LNCAP (cell line): ENCODE measurements at regions not wholly inside any gene's neighbourhood (a gene's known extent, or its start where the extent isn't known, plus 50 kb on each side); places are given as distances from the start of the nearest gene placed in this dataset.

ENCODE experiments used
- TF ChIP-seq, protein P1 (sequence below): fragments of 450-650 bp; IDR thresholded peaks from 2 replicates; pipeline ENCODE4 v1.5.1; 2017; ENCODE audit warnings: mild to moderate bottlenecking

DNA sequence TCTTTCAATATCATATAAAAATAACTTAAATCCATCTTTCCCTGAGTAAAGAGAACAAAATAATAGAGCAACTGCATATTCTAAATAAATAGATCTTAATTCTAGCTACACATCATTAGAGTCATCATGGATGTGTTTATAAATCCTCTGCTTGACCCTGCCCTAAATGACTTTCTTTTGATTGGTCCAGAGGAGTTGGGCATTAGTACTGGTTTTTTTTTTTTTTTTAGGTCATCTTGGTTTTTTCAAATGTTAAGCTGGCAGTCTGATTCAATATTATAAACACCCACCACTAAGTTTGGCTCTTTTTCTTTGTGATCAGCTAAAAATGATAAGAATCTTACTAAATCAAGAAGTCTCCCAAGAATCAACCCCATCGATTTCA, 504.0 kb upstream of the CBLB start:
- TF ChIP-seq, protein P1, sequence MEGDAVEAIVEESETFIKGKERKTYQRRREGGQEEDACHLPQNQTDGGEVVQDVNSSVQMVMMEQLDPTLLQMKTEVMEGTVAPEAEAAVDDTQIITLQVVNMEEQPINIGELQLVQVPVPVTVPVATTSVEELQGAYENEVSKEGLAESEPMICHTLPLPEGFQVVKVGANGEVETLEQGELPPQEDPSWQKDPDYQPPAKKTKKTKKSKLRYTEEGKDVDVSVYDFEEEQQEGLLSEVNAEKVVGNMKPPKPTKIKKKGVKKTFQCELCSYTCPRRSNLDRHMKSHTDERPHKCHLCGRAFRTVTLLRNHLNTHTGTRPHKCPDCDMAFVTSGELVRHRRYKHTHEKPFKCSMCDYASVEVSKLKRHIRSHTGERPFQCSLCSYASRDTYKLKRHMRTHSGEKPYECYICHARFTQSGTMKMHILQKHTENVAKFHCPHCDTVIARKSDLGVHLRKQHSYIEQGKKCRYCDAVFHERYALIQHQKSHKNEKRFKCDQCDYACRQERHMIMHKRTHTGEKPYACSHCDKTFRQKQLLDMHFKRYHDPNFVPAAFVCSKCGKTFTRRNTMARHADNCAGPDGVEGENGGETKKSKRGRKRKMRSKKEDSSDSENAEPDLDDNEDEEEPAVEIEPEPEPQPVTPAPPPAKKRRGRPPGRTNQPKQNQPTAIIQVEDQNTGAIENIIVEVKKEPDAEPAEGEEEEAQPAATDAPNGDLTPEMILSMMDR, result no peak

DNA sequence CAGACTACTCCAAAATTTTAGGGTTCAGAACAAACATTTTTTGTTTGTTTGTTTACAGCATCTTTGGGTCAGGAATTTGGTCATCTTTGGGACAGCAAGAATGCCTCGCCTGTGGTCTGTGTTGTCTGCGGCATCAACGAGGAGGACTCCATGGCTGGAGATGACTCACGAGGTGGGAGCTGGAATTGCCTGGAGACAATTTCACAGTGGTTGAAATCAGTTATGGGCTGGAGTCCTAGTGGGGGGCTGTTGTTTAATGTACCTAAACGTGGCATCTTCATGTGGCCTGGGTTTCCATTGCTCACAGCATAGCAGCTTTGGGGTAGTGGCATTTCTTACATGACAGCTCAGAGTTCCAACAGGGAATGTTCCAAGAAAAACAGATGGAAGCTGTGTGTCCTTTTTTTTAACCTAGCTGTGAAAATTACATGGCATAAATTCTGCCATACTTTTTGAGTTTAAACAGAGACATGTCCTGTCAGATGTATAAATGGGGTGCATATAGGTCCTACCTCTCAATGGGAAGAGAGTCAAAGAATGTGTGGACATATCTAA, 507.3 kb upstream of the CBLB start:
- TF ChIP-seq, protein P1, result no peak

DNA sequence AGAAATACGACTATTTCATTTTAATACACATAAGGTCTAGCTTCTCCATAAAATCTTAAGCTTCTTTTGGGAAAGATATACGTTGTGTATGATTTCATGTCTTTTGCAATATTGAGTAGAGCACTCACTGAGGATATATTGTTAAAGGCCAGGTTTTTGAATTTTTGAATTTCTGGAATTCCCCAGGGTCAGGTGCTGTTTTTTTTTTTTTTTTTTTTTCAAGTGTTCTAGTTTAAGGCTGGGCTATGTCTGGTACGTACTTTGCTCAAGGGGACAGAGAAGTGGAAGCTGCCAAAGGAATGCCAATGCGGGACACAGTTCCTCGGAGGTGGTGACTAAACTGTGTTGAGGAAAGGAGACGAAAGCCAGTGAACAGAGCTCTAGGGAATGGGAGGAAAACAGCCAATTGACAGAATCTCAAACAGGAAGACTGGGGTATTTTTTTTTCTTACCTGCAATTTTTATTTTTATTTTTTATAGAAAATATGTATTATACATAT, 510.5 kb upstream of the CBLB start:
- TF ChIP-seq, protein P1, result no peak

DNA sequence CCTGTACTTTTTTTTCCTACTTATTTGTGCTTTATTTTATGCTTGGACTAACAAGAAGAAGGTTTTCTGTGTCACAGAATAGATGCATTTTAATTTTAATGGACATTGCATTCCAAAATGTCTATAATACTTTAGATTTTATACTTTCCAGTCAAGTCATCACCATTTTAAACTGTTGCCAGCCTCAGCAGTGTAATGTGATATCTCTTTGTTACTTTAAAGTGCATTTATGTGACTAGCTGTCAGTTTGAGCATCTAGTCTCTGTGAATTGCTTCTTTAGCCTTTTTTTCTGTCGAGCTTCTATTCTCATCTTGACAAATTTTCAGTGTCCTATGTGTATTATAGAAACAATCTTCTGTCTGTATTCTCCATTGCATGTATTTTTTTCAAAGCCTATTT, 511.4 kb upstream of the CBLB start:
- TF ChIP-seq, protein P1, result no peak

DNA sequence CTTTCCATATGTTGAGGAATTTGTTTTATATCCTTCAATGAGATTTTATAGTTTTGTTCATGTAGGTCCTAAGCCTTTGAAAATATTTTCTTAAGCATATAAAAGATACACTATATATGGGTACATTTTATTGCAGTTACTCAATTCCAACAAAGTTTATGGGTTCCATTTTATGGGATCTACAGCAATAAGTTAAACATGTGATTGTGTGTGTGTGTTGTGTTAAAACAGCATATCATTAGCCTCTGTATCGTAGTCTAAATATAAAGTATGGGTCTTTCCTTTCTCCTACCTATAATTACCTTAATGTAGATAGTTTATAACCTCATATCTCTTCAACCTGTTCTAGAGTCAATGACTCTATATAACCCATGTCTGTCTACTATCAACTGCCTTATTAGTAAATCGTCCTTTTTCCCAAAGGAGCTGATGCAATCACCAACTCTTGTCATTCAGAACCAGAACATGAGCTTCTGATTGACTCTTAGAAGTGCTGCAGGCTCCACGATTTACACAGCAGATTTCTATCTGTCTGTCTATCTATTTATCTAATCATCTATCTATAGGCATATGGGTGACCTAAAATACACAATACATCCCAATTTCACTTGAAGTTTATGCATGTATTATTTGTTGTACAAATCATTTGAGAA, 512.6 kb upstream of the CBLB start:
- TF ChIP-seq, protein P1, result no peak

DNA sequence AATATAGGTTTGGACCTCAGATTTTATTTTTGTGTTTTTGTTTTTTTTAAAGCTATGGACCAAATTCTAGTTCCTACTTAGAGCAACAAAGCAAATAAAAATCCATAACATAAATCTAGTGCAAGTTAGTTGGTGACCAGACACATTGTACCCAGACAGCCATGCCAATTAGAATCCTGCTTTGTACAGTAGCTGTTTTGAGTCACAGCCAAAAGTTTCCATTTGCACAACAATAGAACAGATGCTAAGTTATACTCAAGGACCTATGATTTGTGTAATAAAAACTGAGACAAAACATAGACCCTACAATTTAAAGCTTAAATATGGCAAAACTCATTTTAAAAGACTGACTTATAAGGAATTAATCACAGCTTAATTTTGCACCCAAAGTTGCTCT, 513.1 kb upstream of the CBLB start:
- TF ChIP-seq, protein P1, result no peak

DNA sequence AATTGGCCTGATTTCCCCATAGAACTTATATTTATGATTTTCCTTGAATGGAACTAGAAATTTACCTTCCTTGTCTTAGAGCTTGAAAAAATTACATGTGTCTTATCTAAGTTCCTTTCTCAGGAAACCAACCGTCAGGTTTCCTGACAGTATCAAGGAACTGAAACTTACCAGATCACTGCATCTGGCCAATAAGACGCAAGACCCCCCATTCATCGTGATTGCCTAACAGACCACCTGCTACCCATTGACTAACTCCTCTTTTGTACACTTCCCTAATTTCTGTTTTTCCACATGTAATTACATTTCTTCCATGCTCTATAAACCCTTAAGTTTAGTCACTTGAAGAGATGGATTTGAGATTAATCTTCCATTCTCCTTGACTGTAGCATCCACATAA, 517.2 kb upstream of the CBLB start:
- TF ChIP-seq, protein P1, result no peak
